OCI-LY1 (cell line): ENCODE measurements at regions not wholly inside any gene's neighbourhood (a gene's known extent, or its start where the extent isn't known, plus 50 kb on each side); places are given as distances from the start of the nearest gene placed in this dataset.

ENCODE experiments used
- EZH2 ChIP-seq: fragments of 200-600 bp; sonication (generic), shearing (Covaris generic); IDR thresholded peaks from 2 replicates; pipeline ENCODE4 v1.8.0; 2017; ENCODE audit warnings: borderline replicate concordance, mixed run types, mild to moderate bottlenecking, antibody characterized with exemption, low read length, moderate library complexity, mixed read lengths
- TF ChIP-seq, protein P1 (sequence below): fragments of 200-600 bp; sonication (generic), shearing (Covaris generic); IDR thresholded peaks from 2 replicates; pipeline ENCODE4 v1.5.1; 2017; ENCODE audit warnings: mild to moderate bottlenecking, antibody characterized with exemption, low read length, moderate library complexity, mixed read lengths

DNA sequence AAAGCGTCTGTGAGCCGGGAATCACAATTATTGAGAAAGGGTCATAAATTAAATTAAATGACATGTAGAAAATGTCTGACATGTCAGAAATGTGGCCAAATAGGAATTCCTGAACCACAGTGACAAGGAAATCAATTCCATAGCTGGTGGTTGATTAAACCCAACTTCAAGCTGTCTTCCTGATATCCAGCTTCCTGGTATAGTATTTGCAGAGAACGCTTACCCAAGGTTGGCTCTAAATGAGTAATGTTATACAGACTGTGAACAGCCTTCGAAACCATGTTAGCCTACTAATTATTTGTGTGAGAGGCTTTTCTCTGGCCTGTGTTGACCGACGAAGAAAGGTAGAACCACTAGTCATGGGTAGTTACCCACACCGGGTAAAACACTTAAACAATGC is 347.2 kb downstream of the RFC3 start:
- TF ChIP-seq, protein P1, sequence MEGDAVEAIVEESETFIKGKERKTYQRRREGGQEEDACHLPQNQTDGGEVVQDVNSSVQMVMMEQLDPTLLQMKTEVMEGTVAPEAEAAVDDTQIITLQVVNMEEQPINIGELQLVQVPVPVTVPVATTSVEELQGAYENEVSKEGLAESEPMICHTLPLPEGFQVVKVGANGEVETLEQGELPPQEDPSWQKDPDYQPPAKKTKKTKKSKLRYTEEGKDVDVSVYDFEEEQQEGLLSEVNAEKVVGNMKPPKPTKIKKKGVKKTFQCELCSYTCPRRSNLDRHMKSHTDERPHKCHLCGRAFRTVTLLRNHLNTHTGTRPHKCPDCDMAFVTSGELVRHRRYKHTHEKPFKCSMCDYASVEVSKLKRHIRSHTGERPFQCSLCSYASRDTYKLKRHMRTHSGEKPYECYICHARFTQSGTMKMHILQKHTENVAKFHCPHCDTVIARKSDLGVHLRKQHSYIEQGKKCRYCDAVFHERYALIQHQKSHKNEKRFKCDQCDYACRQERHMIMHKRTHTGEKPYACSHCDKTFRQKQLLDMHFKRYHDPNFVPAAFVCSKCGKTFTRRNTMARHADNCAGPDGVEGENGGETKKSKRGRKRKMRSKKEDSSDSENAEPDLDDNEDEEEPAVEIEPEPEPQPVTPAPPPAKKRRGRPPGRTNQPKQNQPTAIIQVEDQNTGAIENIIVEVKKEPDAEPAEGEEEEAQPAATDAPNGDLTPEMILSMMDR = no peak
- no peak for TF ChIP-seq EZH2
